ENCODE measurements at regions not wholly inside any gene's neighbourhood (a gene's known extent, or its start where the extent isn't known, plus 50 kb on each side); places are given as distances from the start of the nearest gene placed in this dataset.
A peak's percentile ranks its signal among the peaks of the same experiment; 100 is the strongest.

GRCh38 chr2:239884875-239885274 is 140.3 kb downstream of the NDUFA10 start:
- intact Hi-C loops (cut with DNase I) = no loop called here
- DNase-seq = no peak

DNA sequence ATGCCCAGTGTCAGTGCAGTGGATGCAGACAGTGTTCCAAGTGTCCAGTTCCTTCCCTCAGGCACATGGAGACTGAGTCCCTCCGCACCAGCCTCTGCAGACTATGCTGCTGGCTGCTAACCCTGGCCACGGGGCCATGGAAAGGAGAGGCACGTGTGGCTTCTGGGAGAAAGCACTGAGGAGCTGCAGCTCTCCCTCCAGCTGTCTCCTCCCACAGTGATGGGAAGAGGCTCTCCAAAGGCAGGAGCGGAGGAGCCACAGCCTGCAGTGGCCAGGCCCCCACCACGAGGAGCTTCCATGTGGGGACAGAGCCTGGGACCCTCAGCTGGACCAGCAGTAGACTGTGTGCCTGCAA is 141.1 kb downstream of the NDUFA10 start:
- intact Hi-C loops (cut with DNase I) = no loop called here
- peak in 2 of 42 donors; percentile 13 to 16 for DNase-seq

DNA sequence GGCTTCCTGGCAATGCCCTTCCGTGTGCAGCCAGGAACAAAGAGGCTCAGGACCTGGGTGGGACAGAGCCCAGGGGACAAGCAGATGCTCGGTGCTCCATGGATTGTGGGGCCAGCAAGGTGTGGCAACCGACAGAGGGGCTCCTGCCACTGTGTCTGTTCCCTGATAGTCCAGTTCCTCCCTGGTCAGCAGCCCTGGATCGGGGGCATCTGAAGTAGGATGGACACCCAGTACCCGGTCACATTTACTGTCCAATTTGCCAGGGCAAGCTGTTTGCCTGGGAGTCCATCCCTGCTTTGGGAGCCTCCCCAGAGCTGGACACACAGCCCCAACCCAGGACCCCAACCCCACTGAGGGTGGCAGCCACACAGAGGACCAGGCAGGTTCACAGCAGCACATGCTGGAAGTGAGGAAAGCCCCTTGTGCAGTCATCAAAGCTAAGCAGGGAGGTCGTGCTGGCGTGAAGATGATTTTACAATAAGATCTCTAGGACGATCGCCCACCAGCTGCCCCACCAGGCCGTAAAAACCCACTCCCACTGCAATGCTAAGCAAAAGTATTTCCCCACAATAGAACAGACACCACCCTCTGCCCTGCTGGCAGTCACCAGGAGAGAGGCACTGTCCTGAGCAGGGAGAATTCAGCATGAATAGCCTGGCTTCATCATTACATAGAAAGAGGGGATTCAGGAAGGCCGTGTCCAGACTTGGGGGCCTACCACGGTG is 141.7 kb downstream of the NDUFA10 start:
- peak in 3 of 42 donors; percentile 15 to 34 (median 28) for DNase-seq
- intact Hi-C loops (cut with DNase I) = no loop called here

DNA sequence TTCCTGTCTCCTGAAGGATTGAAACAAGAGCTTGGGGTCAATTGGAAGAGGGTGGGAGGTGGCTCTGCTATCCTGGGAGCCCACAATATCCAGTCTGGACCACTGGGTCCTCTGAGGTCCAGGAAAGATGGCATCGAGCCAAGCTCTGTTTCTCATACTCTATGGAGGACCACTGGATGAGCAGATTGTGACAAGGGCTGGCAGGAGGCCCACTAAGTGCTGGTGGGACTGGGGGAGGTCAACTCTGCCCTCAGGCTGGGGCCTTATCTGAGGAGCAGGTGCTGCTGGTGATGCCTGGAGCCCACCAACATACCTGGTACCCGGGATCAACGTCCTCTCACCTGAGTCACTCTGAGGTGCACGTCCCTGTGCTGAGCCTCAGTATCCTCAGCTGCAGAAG is 142.4 kb downstream of the NDUFA10 start:
- intact Hi-C loops (cut with DNase I) = no loop called here
- DNase-seq = peak in 4 of 42 donors; percentile 11 to 40 (median 32)

- peak in 39 of 42 donors; percentile 19 to 84 (median 62) for DNase-seq
- intact Hi-C loops (cut with DNase I) = no loop called here
Observed at GRCh38 chr2:239882331-239882732, 142.8 kb downstream of the NDUFA10 start.

- DNase-seq = peak in 3 of 42 donors; percentile 23 to 35 (median 35)
- intact Hi-C loops (cut with DNase I) = no loop called here
Observed at GRCh38 chr2:239881561-239882320, 143.4 kb downstream of the NDUFA10 start.

DNA sequence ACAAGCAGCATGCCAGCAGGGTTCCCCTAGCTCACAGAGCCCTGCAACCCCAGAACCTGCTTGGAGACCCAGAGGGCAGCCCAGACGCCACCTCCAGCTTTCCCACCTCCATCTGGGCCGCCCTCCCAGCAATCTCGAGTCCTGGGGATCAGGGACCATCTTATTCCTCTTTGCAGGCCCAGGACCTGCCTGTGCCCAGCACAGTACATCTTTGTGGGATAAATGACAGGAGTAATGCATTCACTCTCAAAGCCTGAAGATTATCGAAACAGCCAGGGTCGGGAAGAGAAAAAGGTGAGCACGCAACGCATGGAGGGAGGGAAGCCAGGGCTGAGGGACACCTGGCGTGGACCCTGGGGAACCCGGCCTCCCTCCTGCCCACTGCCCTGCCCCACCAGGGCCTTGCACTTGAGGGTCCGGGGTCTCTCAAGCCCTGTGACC is 144.1 kb downstream of the NDUFA10 start:
- peak in 2 of 42 donors; percentile 6 to 12 for DNase-seq
- intact Hi-C loops (cut with DNase I) = no loop called here

- DNase-seq = peak in 2 of 42 donors; percentile 6 to 22
- intact Hi-C loops (cut with DNase I) = no loop called here
Observed at GRCh38 chr2:239880396-239880795, 144.7 kb downstream of the NDUFA10 start.

GRCh38 chr2:239879423-239880084 is 145.6 kb downstream of the NDUFA10 start:
- intact Hi-C loops (cut with DNase I) = no loop called here
- DNase-seq = peak in 2 of 42 donors; percentile 8 to 12

- intact Hi-C loops (cut with DNase I) = no loop called here
- peak in 2 of 42 donors; percentile 3 to 9 for DNase-seq
Observed at GRCh38 chr2:239878686-239879085, 146.5 kb downstream of the NDUFA10 start.

DNA sequence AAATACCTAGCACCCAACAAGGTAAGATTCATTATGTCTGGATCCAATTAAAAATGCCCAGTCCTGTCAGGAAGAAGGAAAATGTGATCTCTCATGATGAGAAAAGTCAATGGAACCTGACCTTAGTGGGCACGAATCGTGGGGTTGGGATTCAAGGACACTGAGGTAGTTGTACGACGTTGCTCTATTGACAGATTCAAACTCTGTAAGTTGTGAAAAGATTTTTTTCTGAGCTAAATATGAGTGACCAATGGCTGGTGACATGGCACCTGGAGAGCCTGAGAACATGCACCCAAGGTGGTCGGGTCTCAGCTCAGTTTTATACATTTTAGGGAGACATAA is 148.2 kb downstream of the NDUFA10 start:
- intact Hi-C loops (cut with DNase I) = no loop called here
- peak in 2 of 42 donors; percentile 1 to 13 for DNase-seq

GRCh38 chr2:239876271-239876947 is 148.7 kb downstream of the NDUFA10 start:
- intact Hi-C loops (cut with DNase I) = no loop called here
- DNase-seq = peak in 3 of 42 donors; percentile 32 to 41 (median 35)

GRCh38 chr2:239874636-239875356 is 150.3 kb downstream of the NDUFA10 start:
- intact Hi-C loops (cut with DNase I) = no loop called here
- peak in 3 of 42 donors; percentile 16 to 31 (median 17) for DNase-seq

DNA sequence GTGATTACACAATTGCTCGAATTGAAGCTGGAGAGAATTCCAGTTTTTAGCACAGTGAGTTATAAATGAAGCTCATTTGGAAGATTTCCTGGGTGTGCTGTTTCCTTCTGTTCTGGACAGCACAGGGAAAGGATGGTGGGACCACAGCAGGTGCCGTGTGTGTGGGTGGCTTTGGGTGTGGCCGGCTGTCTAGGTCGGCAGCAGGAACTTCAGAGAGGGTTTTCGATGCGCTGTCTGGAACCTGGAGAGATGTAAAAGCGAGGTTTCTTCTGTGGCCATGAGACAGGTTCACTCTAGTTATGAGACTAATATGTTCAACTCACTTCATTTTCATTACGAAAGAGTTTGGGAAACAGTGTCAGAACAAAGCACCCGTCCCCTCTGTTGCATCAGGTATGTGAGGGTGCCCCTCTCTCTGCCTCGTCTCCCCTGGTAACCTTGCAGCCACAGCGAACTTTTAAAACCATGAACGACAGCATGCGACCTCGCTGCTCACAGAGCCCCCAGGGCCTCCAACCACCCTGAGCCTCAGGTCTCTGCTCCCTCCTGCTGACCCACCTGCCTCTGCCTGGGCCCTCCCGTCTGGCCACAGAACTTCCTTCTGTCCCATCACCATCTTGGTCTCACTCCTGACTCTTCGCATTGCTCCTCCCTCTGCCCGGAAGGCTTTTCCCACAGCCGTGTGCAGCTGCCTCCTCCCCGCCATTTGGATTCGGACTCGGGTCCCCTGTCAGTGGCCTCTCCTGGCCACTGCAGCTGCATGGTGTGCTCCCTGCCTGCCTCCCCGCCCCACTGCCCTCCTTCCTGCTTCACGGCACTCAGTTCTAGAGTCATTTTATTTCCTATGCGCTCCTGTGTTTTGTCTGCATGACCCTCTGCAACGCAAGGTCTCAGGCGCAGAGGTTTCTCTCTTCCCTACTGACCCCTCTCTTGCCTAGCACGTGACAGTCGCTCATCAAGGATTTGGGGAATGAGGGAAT is 151.2 kb downstream of the NDUFA10 start:
- intact Hi-C loops (cut with DNase I) = no loop called here

DNA sequence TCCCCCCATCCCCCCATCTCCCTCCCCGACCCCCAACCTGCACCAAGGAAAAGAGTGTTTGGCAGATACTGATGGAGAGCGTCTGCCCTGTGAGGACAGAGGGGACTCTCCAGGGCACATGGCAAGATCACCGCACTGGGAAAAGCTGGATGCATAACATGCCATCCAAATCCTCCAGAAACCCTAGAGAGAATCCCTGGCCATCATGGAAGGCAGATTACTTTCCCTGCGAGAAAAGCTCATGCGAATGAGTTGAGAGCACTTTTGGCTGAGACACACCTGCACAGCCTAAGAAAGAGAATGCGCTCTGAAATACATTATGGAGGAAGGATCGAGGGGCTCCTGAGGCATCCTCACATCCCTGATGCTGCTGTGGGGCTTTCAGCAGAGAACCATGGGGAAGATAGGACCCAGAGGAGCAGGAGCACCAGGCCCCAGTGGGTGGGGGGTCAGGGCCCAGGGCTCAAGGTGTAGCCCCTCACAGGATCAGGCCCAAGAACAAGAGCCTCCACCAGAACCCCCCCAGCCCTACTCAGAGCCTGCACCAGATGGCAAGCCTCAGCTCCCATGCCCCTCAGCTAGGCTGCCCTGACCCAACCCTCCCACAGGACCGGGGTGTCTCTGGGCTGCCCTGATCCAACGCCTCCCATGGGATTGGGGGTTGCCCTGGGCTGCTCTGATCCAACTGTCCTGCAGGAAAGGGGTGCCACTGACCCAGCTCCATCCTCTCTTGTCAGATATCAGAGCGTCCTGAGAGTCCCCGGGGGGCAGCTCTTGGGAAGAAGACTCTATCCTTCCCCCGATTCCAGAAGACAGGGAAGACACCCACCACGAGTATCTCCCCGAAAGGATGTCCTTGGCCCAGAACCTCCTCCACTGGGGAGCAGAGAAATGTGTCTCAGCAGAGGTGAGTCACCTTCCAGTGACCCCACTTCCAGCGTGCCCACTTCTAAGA is 153.4 kb downstream of the NDUFA10 start:
- peak in 3 of 42 donors; percentile 23 to 40 (median 26) for DNase-seq
- intact Hi-C loops (cut with DNase I) = no loop called here

More for the DNA sequence above, 151.2 kb downstream of the NDUFA10 start:
- peak in 3 of 42 donors; percentile 34 to 38 (median 35) for DNase-seq

GRCh38 chr2:239870863-239871262 is 154.3 kb downstream of the NDUFA10 start:
- intact Hi-C loops (cut with DNase I) = no loop called here
- peak in 3 of 42 donors; percentile 14 to 32 (median 22) for DNase-seq

All from head of caudate nucleus (tissue), 42 donors.